Activated T-cell treated with anti-CD3 and anti-CD28 coated beads for 24 hours (primary cell): ENCODE measurements at regions not wholly inside any gene's neighbourhood (a gene's known extent, or its start where the extent isn't known, plus 50 kb on each side); places are given as distances from the start of the nearest gene placed in this dataset.

Experiments
- DNase-seq: peaks from one replicate; pipeline ENCODE4 v3.0.0-alpha.2; 2020; ENCODE audit warnings: low read depth

GRCh38 chr3:124276539-124277143 is 284.7 kb upstream of the ROPN1 start:
- no peak for DNase-seq

- no peak for DNase-seq
Measured at GRCh38 chr3:124277144-124277890, 285.4 kb upstream of the ROPN1 start.

- no peak for DNase-seq
Measured at GRCh38 chr3:124281453-124282316, 289.8 kb upstream of the ROPN1 start.

GRCh38 chr3:124282751-124283651 is 291.1 kb upstream of the ROPN1 start:
- no peak for DNase-seq

DNA sequence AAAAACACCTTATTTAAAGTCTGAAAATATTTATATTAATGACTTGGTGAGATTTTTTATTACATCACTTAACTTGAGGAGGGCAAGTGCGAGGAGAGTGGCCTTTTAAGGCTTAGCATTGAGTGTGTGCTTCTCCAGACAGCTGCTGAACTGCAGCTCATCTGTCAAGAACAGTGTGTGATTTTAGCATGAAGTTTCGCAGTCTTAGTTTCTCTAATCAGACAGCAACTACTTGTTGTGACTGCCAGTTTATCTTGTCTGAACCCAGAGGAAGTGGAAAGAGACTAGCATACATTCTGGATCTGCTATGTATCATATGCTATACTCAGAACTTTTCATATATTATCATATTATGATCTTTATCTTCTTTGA is 291.7 kb upstream of the ROPN1 start:
- DNase-seq = no peak

DNA sequence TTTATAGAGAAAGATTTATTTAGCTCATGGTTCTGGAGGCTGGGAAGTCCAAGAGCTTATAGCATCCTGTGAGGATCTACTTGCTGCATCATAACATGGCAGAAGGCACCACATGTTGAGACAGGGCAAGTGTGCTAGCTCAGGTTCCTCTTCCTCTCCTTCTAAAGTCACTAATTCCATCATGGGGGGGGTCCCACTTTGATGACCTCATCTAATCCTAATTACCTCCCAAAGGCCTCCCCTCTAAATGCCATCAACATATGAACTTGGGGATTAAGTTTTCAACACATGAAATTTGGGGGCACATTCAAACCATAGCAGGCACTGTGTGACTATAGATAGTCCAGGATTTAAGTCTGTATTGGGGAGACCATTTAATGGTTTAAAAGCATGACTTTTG is 297.1 kb upstream of the ROPN1 start:
- no peak for DNase-seq

DNA sequence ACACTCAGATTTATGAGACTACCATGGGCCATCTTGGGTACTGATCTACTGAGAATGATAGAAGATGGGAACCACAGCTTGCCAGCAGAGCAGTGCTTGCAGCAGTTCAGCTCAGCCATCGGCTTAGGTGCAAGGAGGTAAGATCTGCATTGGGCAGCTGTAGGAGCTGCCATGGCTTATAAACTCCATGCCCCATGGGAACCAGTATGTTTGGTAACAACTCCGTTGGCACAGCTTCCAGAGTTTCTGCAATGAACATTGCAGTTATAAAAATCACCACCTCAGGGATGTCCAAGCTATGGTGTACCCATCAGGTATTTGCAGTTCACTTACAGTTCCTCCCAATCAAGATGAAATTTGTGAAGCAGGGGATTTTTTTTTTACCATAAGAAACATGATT is 299.1 kb upstream of the ROPN1 start:
- no peak for DNase-seq

GRCh38 chr3:124292329-124292728 is 300.4 kb upstream of the ROPN1 start:
- no peak for DNase-seq

GRCh38 chr3:124293584-124293983 is 301.7 kb upstream of the ROPN1 start:
- no peak for DNase-seq

GRCh38 chr3:124295362-124295761 is 303.4 kb upstream of the ROPN1 start:
- no peak for DNase-seq

DNA sequence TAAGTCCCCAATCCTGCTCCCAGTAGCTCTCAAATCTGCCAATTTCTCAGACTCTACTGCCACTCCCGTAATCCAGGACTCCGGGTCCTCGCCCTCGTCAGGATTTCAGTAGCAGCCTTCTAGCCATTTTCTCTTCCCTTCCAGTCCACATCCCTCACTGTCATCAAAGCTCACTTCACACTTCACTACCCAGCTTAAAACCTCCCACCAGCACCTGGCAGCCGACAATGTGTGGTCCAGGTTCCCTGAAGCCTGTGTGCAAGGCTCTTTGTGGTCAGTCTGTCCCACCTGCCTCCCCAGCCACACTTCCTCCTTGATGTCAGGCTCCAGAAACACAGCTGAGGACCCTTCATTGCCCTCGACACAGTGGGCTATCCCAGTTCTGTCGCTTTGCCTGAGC is 304.5 kb upstream of the ROPN1 start:
- DNase-seq = no peak

DNA sequence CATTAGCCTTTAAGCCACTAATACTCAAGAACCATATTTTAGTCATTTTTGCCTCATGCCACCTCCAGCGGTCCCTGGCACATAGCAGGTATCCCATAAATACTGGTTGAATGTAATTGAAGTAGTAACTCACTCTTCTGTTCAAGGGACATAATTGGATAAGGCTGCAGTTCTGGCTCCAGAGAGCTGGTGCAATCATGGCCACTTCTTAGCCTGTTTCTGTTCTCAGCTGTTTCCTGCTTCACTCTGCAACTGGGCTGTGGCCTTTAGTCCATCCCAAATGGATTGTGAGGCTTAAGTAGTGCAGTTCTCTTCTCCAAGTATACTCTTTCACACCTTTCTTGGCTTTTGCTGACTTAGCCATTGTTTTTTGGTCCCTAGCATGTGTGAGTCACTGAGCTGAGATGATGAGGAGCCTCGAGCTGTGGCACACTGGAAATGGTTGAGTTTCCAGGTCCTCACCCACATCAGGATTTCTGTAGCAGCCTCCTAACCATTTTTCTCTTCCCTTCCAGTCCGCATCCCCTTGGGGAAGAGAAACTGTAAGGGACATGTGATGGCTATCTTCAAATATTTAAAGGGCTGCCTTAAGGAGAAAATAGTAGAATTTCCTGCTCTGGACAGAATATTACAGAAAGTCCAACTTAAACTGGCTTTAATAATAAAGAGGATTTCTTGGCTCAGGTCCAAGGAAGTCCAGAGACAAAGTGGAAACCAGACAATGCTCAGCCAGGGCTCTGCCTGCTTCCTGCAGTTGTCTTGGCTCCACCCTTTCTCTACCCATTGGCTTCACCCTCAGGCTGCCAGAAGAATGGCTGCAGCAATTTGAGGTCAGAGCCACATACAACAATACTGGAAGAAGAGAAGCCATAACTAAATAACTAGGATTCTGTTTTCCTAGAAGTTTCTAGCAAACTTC is 305.4 kb upstream of the ROPN1 start:
- no peak for DNase-seq

GRCh38 chr3:124298301-124298700 is 306.4 kb upstream of the ROPN1 start:
- no peak for DNase-seq

DNA sequence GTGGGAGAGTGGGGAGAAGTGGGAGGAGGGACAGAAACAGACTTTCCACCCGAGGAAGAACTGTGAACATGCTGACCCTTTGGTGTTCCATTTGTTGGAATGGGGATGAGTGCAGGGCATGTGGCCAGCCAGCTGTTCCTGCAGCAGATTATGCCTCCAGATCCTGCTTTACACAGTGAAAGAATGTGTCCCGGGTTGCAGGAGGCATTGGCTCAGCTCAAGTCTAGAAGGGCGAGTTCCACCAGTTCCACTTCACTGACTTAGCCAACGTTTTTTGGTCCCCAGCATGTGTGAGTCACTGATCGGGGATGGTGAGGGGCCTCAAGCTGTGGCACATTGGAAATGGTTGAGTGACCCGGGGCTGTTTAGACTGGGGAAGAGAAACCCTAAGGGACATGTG is 307.0 kb upstream of the ROPN1 start:
- no peak for DNase-seq

DNA sequence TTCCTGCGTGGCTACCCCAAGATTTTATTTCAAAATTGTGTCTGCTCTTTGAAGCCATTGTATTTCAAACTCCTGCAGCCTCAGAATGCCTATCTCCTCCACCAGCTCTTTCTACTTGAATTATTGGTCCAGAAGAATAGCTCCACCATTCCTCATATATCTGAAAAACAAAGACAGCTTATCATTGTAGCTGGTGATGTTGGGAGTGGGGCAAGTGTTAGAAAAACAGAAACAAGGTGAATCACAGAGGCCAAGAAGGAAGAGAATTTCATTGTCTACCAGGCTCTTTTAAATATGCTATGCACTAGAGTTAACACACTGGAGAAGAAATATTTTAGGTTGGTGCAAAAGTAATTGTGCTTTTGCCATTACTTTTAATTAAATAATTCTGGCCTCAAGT is 307.9 kb upstream of the ROPN1 start:
- no peak for DNase-seq

DNA sequence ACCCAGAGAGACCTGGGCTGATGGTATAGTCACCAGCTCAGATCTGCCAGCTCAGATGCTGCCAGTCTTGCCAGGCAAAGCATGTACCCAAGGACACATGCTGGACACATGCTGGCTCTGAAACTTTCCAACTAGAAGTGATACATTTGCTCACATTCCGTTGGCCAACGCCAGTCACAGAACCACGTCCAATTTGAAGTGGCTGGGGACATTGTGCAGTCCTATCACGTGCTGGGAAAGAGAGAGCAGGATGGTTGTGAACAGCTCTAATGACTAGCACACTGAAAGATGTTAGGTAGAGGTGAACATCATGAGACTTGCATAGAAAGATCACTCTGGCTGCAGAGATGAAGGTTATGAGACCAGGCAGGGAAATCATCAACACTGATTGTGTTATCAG is 308.5 kb upstream of the ROPN1 start:
- DNase-seq = no peak

DNA sequence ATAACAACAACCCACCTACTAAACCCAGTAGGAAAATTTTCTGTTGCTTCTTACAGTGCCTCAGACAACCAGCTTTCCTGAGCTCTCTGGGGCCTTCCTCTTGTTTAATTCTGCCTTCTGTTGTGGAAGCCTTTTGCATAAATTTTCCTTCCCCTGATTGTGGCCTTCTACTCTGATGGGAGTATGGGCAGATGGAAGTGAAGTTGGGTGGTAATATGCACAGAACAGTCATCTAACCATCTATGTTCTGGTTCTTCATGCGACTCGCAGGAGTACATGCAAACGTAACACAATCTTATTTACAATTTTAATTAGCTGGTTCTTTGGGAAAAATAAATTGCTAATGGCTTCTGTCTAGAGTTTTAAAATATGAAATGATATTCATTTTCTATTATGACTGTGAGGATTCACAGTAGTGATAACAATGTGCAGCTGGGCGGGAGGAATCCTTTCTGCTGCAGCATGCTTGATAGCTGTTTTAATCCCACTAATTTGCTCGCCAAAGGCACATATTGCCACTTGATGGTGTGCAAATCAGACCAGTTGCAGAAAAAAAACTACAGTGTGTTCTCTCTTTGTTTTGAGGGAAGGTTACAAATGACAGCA is 311.5 kb upstream of the ROPN1 start:
- no peak for DNase-seq

- no peak for DNase-seq
Measured at GRCh38 chr3:124306665-124307064, 314.7 kb upstream of the ROPN1 start.

DNA sequence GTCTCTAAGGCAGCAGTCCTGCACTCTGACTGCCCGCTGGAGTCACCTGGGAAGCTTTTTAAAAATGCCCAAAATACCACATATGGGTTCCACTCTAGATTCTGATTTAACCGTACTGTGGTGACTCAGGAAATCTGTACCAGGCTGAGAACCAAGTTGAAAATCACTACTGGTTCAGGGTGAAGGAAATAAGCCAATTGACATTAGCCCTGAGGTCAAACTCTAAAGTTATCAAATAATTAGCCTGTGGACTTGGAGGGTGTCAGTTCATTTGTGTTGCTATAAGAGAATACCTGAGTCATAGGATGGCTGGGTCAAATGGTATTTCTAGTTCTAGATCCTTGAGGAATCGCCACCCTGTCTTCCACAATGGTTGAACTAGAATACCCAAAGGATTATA is 321.7 kb upstream of the ROPN1 start:
- no peak for DNase-seq

- DNase-seq = no peak
Measured at GRCh38 chr3:124315215-124316033, 323.5 kb upstream of the ROPN1 start.
